SK-N-SH (cell line): ENCODE measurements at regions not wholly inside any gene's neighbourhood (a gene's known extent, or its start where the extent isn't known, plus 50 kb on each side); places are given as distances from the start of the nearest gene placed in this dataset.

ENCODE experiments used
- CTCF ChIA-PET: fragments of 300-600, 350-600 bp; formaldehyde crosslinking; extraction: SDS; loops from one replicate; lab custom pipeline; 2021; lab: Yijun Ruan, JAX
- POLR2A ChIA-PET: fragments of 350-600 bp; sonication (Branson Sonifier 250); formaldehyde crosslinking; extraction: SDS; loops from one replicate; lab custom pipeline; 2020; ENCODE audit warnings: antibody characterized with exemption, inconsistent platforms; lab: Yijun Ruan, JAX
- DNase-seq: peaks from one replicate; pipeline ENCODE4 v3.0.0; 2012
- H2AFZ ChIP-seq: fragments of 200-600 bp; sonication (generic); 2 replicates; pipeline ENCODE4 v1.8.1; 2016; ENCODE audit warnings: antibody characterized with exemption, mild to moderate bottlenecking, low read depth
- H3F3A ChIP-seq: fragments of 200-600 bp; sonication (generic); replicated peaks from 2 replicates; pipeline ENCODE3; 2016; ENCODE audit warnings: antibody characterized with exemption, mild to moderate bottlenecking; ENCODE audit not compliant: insufficient read depth
- H3K27ac ChIP-seq, 2 experiments: fragments of 200-500 bp in 1 of 2; fragments of 200-600 bp in 1 of 2; sonication (Bioruptor generic) in 1 of 2; sonication (generic), shearing (Covaris generic) in 1 of 2; 2 replicates each; pipeline versions ENCODE4 v1.5.1 to v1.6.1; 2014 to 2016; ENCODE audit warnings: low read depth in 2 of 2, inconsistent platforms in 1 of 2, low read length in 1 of 2, mild to moderate bottlenecking in 1 of 2, mixed read lengths in 1 of 2
- H3K27me3 ChIP-seq: fragments of 200-600 bp; sonication (generic), shearing (Covaris generic); 2 replicates; pipeline ENCODE4 v1.6.1; 2016; ENCODE audit warnings: mixed run types; ENCODE audit not compliant: insufficient read depth
- H3K36me3 ChIP-seq, 2 experiments: fragments of 200-500 bp in 1 of 2; fragments of 200-600 bp in 1 of 2; sonication (Bioruptor generic) in 1 of 2; sonication (generic) in 1 of 2; replicated peaks in 1 of 2; 2 replicates each; pipeline versions ENCODE3 to v1.5.1; 2014 to 2016; ENCODE audit warnings: low read length in 1 of 2, mild to moderate bottlenecking in 1 of 2; ENCODE audit not compliant: insufficient read depth in 2 of 2, control insufficient read depth in 1 of 2
- H3K4me1 ChIP-seq, 2 experiments: fragments of 200-500 bp in 1 of 2; fragments of 200-600 bp in 1 of 2; sonication (Bioruptor generic) in 1 of 2; sonication (generic), shearing (Covaris generic) in 1 of 2; 2 replicates each; pipeline versions ENCODE4 v1.5.1 to v1.6.1; 2014 to 2016; ENCODE audit warnings: low read depth in 1 of 2, low read length in 1 of 2, mixed run types in 1 of 2; ENCODE audit not compliant: insufficient read depth in 2 of 2, control insufficient read depth in 1 of 2
- H3K4me2 ChIP-seq: fragments of 200-600 bp; sonication (generic), shearing (Covaris generic); 2 replicates; pipeline ENCODE4 v1.6.1; 2017; ENCODE audit warnings: mixed run types
- H3K4me3 ChIP-seq, 2 experiments: fragments of 200-500 bp in 1 of 2; fragments of 200-600 bp in 1 of 2; sonication (Bioruptor generic) in 1 of 2; sonication (generic), shearing (Covaris generic) in 1 of 2; 2 replicates each; pipeline versions ENCODE4 v1.5.1 to v1.8.1; 2014 to 2016; ENCODE audit warnings: low read depth in 2 of 2, inconsistent platforms in 1 of 2, low read length in 1 of 2, mild to moderate bottlenecking in 1 of 2, mixed read lengths in 1 of 2, moderate library complexity in 1 of 2
- H3K79me2 ChIP-seq: fragments of 200-600 bp; sonication (generic); 2 replicates; pipeline ENCODE4 v1.8.1; 2017; ENCODE audit warnings: mild to moderate bottlenecking; ENCODE audit not compliant: insufficient read depth
- H3K9ac ChIP-seq: fragments of 200-600 bp; sonication (generic); 2 replicates; pipeline ENCODE4 v1.6.1; 2017; ENCODE audit warnings: mixed run types
- H3K9me2 ChIP-seq: fragments of 200-600 bp; sonication (generic); 2 replicates; pipeline ENCODE4 v1.6.1; 2017; ENCODE audit warnings: mixed run types
- H3K9me3 ChIP-seq: fragments of 200-600 bp; sonication (generic); 2 replicates; pipeline ENCODE4 v1.6.1; 2017; ENCODE audit warnings: mixed run types, mild to moderate bottlenecking, moderate library complexity
- H4K20me1 ChIP-seq: fragments of 200-600 bp; sonication (generic); 2 replicates; pipeline ENCODE4 v1.6.1; 2017; ENCODE audit warnings: mild to moderate bottlenecking, mixed run types; ENCODE audit not compliant: insufficient read depth
- CHD2 ChIP-seq: fragments of 150-350 bp; IDR thresholded peaks from 2 replicates; pipeline ENCODE4 v1.6.1; 2018; ENCODE audit warnings: low read length; ENCODE audit not compliant: partially characterized antibody
- ELF1 ChIP-seq: IDR thresholded peaks from 2 replicates; pipeline ENCODE4 v1.4.0; 2012
- EP300 ChIP-seq, 2 experiments: IDR thresholded peaks; 2 replicates each; pipeline versions ENCODE4 v1.4.0 to v1.6.1; 2012; ENCODE audit warnings: borderline replicate concordance in 1 of 2, low read depth in 1 of 2, low read length in 1 of 2
- EZH2phosphoT487 ChIP-seq: fragments of 200-600 bp; sonication (generic); IDR thresholded peaks from 2 replicates; pipeline ENCODE4 v1.6.1; 2017; ENCODE audit warnings: low read depth, mixed run types, mild to moderate bottlenecking, antibody characterized with exemption, moderate library complexity, borderline replicate concordance
- FOSL2 ChIP-seq: IDR thresholded peaks from 2 replicates; pipeline ENCODE4 v1.4.0; 2012; ENCODE audit warnings: low read depth, mild to moderate bottlenecking, moderate library complexity, borderline replicate concordance
- FOXM1 ChIP-seq: IDR thresholded peaks from 2 replicates; pipeline ENCODE4 v1.4.0; 2012; ENCODE audit warnings: low read depth, mild to moderate bottlenecking
- GABPA ChIP-seq: IDR thresholded peaks from 2 replicates; pipeline ENCODE4 v1.4.0; 2012; ENCODE audit warnings: low read depth, mild to moderate bottlenecking
- GATA2 ChIP-seq: sonication (generic); formaldehyde crosslinking; IDR thresholded peaks from 2 replicates; pipeline ENCODE4 v1.5.0; 2020; ENCODE audit warnings: mild to moderate bottlenecking, missing genetic modification reagents
- IRF3 ChIP-seq: fragments of 150-350 bp; IDR thresholded peaks from 2 replicates; pipeline ENCODE4 v1.6.1; 2016; ENCODE audit warnings: mild to moderate bottlenecking, low read depth, low read length
- JUND ChIP-seq: IDR thresholded peaks from 2 replicates; pipeline ENCODE4 v1.4.0; 2012
- MXI1 ChIP-seq: IDR thresholded peaks from 2 replicates; pipeline ENCODE4 v1.6.1; 2012; ENCODE audit warnings: mild to moderate bottlenecking, low read depth, low read length, improper control_type of control experiment
- NFIC ChIP-seq: IDR thresholded peaks from 2 replicates; pipeline ENCODE4 v1.4.0; 2012; ENCODE audit warnings: borderline replicate concordance
- PBX3 ChIP-seq: IDR thresholded peaks from 2 replicates; pipeline ENCODE4; 2012
- POLR2AphosphoS5 ChIP-seq: IDR thresholded peaks from 2 replicates; pipeline ENCODE4 v1.6.1; 2012; ENCODE audit warnings: low read depth, low read length
- RAD21 ChIP-seq: IDR thresholded peaks from 2 replicates; pipeline ENCODE4 v1.6.1; 2012; ENCODE audit warnings: mild to moderate bottlenecking, low read length
- TAF1 ChIP-seq: IDR thresholded peaks from 2 replicates; pipeline ENCODE4 v1.6.1; 2012; ENCODE audit warnings: low read depth, mild to moderate bottlenecking, low read length, moderate library complexity, borderline replicate concordance
- TCF12 ChIP-seq: IDR thresholded peaks from 2 replicates; pipeline ENCODE4 v1.4.0; 2012
- USF1 ChIP-seq: IDR thresholded peaks from 2 replicates; pipeline ENCODE4 v1.4.0; 2012; ENCODE audit warnings: low read depth, borderline replicate concordance
- USF2 ChIP-seq: fragments of 150-350 bp; IDR thresholded peaks from 2 replicates; pipeline ENCODE4 v1.6.1; 2017; ENCODE audit warnings: antibody characterized with exemption, low read length, low read depth, borderline replicate concordance
- YY1 ChIP-seq: IDR thresholded peaks from 2 replicates; pipeline ENCODE4 v1.4.0; 2012; ENCODE audit warnings: low read depth, mild to moderate bottlenecking
- WGBS: methylation state at CpG from one replicate; pipeline ENCODE4 v1.1.6; 2017; ENCODE audit warnings: low lambda C conversion rate; 5-methylcytosine and 5-hydroxymethylcytosine counted together
- TF ChIP-seq, protein P1 (sequence below): fragments of 200-600 bp; sonication (generic); IDR thresholded peaks from 2 replicates; pipeline ENCODE4 v1.6.1; 2017; ENCODE audit warnings: antibody characterized with exemption, mild to moderate bottlenecking, moderate library complexity
- TF ChIP-seq, protein P2 (sequence below): IDR thresholded peaks from 2 replicates; pipeline ENCODE4 v1.4.0; 2012; ENCODE audit warnings: low read depth, borderline replicate concordance

GRCh38 chr3:66552846-66553245 lies 52.0 kb upstream of the LRIG1 start:
- Histone ChIP-seq H3K4me2 (no peak overlapping the region), H3K79me2 (no peaks in the 10 kb centered on the region), H3K9me3 (no peaks in the 10 kb centered on the region), H3K27ac (no peak overlapping the region), H3K36me3 (no peaks in the 10 kb centered on the region), H3K4me1 (no peaks in the 10 kb centered on the region), H4K20me1 (no peaks in the 10 kb centered on the region), H3K9ac (no peak overlapping the region), H3K27me3 (no peaks in the 10 kb centered on the region), H3K4me3 (no peak overlapping the region), H3F3A (no peaks in the 10 kb centered on the region), H2AFZ (no peak overlapping the region), H3K9me2 (no peaks in the 10 kb centered on the region)
- TF ChIP-seq, protein P1, sequence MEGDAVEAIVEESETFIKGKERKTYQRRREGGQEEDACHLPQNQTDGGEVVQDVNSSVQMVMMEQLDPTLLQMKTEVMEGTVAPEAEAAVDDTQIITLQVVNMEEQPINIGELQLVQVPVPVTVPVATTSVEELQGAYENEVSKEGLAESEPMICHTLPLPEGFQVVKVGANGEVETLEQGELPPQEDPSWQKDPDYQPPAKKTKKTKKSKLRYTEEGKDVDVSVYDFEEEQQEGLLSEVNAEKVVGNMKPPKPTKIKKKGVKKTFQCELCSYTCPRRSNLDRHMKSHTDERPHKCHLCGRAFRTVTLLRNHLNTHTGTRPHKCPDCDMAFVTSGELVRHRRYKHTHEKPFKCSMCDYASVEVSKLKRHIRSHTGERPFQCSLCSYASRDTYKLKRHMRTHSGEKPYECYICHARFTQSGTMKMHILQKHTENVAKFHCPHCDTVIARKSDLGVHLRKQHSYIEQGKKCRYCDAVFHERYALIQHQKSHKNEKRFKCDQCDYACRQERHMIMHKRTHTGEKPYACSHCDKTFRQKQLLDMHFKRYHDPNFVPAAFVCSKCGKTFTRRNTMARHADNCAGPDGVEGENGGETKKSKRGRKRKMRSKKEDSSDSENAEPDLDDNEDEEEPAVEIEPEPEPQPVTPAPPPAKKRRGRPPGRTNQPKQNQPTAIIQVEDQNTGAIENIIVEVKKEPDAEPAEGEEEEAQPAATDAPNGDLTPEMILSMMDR: no peak
- no peak for TF ChIP-seq RAD21
- no peak for TF ChIP-seq NFIC
- no peak for TF ChIP-seq GABPA
- no peak for TF ChIP-seq FOSL2
- no peak for TF ChIP-seq FOXM1
- TF ChIP-seq EZH2phosphoT487: no peak
- no peak for TF ChIP-seq POLR2AphosphoS5
- TF ChIP-seq IRF3: no peak
- no peak for TF ChIP-seq ELF1
- TF ChIP-seq TCF12: no peak
- no peak for TF ChIP-seq EP300 (IDR thresholded peaks at IDR 0.05; ENCODE audit: borderline replicate concordance in 1 of 2, low read depth in 1 of 2, low read length in 1 of 2)
- TF ChIP-seq GATA2 (CRISPR knock-in tag): no peak
- no peak for TF ChIP-seq USF2
- no peak for TF ChIP-seq JUND
- WGBS: 67% methylated on average over 5 of the region's 5 CpGs
- DNase-seq: no peak
- POLR2A ChIA-PET: no interaction called here
- CTCF ChIA-PET: no interaction called here

DNA sequence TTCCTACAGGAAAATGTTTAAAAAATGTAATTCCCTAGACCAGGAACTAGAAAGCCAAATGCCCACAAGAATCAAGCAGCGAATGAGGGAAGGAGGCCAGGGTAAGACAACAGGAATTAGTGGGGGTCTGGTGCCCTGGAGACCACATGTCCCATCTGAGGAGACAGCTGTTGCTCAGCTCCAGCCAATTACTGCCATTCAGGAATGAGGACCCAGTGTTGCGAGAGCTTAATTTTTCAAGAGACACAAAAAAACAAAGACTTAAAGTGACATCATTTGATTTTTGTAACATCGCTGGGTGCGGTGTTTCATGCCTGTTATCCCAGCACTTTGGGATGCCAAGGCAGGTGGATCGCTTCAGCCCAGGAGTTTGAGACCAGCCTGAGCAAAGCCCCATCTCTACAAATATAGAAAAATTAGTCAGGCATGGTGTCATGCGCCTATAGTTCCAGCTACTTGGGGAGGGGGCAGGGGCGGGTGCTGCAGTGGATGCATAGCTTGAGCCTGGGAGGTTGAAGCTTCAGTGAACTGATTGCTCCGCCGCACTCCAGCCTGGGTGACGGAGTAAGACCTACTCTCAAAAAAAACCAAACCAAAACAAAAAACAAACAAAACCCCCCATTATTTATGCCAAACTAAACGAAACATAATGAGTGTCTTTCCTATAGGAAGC lies 52.8 kb upstream of the LRIG1 start:
- Histone ChIP-seq H3K27me3 (no peaks in the 10 kb centered on the region), H2AFZ (no peak overlapping the region), H3K4me3 (no peak overlapping the region), H3K27ac (no peak overlapping the region), H3K9me2 (no peaks in the 10 kb centered on the region), H3K36me3 (no peaks in the 10 kb centered on the region), H3K9ac (no peak overlapping the region), H3K4me2 (no peak overlapping the region), H3K79me2 (no peaks in the 10 kb centered on the region), H3K4me1 (no peaks in the 10 kb centered on the region), H3K9me3 (no peaks in the 10 kb centered on the region), H4K20me1 (no peaks in the 10 kb centered on the region), H3F3A (no peaks in the 10 kb centered on the region)
- WGBS: 78% methylated on average over 10 of the region's 11 CpGs
- POLR2A ChIA-PET: no interaction called here
- DNase-seq: no peak
- CTCF ChIA-PET: no interaction called here
- no peak for TF ChIP-seq MXI1
- TF ChIP-seq YY1: no peak
- TF ChIP-seq TAF1: no peak
- no peak for TF ChIP-seq USF1
- TF ChIP-seq GATA2 (CRISPR knock-in tag): no peak
- TF ChIP-seq PBX3: no peak
- TF ChIP-seq, protein P2, sequence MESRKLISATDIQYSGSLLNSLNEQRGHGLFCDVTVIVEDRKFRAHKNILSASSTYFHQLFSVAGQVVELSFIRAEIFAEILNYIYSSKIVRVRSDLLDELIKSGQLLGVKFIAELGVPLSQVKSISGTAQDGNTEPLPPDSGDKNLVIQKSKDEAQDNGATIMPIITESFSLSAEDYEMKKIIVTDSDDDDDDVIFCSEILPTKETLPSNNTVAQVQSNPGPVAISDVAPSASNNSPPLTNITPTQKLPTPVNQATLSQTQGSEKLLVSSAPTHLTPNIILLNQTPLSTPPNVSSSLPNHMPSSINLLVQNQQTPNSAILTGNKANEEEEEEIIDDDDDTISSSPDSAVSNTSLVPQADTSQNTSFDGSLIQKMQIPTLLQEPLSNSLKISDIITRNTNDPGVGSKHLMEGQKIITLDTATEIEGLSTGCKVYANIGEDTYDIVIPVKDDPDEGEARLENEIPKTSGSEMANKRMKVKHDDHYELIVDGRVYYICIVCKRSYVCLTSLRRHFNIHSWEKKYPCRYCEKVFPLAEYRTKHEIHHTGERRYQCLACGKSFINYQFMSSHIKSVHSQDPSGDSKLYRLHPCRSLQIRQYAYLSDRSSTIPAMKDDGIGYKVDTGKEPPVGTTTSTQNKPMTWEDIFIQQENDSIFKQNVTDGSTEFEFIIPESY: no peak
- TF ChIP-seq EZH2phosphoT487: no peak
- TF ChIP-seq CHD2: no peak
